A549 (cell line): ENCODE measurements at regions not wholly inside any gene's neighbourhood (a gene's known extent, or its start where the extent isn't known, plus 50 kb on each side); places are given as distances from the start of the nearest gene placed in this dataset.

Source experiments
- CTCF ChIP-seq: fragments of >200 bp; sonication (Bioruptor Twin); formaldehyde crosslinking; IDR thresholded peaks from 3 replicates; pipeline ENCODE4 v1.5.1; 2016
- EHMT2 ChIP-seq: fragments of 200-600 bp; sonication (generic); IDR thresholded peaks from 2 replicates; pipeline ENCODE4 v1.6.1; 2016; ENCODE audit warnings: antibody characterized with exemption, low read depth, mild to moderate bottlenecking, moderate library complexity
- FOSB ChIP-seq: fragments of 250-450 bp; sonication (Bioruptor Pico); IDR thresholded peaks from 2 replicates; pipeline ENCODE4 v1.5.0; 2020; ENCODE audit warnings: mild to moderate bottlenecking, moderate library complexity
- FOSL2 ChIP-seq, 2 experiments: fragments of 450-650 bp in 1 of 2; fragments of >200 bp in 1 of 2; sonication (Bioruptor Twin) in 1 of 2; formaldehyde crosslinking; IDR thresholded peaks; 2 replicates each; pipeline versions ENCODE4 v1.5.0 to v1.6.1; 2016 to 2020; ENCODE audit warnings: mild to moderate bottlenecking in 1 of 2, moderate library complexity in 1 of 2
- HDAC2 ChIP-seq: fragments of 200-600 bp; sonication (generic); IDR thresholded peaks from 2 replicates; pipeline ENCODE4 v1.6.1; 2016
- JUN ChIP-seq, 2 experiments: fragments of >200 bp; sonication (Bioruptor Twin); formaldehyde crosslinking; IDR thresholded peaks; 2 replicates in 1 of 2; 3 replicates in 1 of 2; pipeline ENCODE4 v1.6.1; 2016 to 2017
- MAZ ChIP-seq: fragments of 150-350 bp; IDR thresholded peaks from 2 replicates; pipeline ENCODE4 v1.6.1; 2014; ENCODE audit warnings: antibody characterized with exemption, low read depth, low read length, borderline replicate concordance
- PHF8 ChIP-seq: fragments of 200-600 bp; sonication (generic); IDR thresholded peaks from 2 replicates; pipeline ENCODE4 v1.6.1; 2016; ENCODE audit warnings: low read depth, mild to moderate bottlenecking, antibody characterized with exemption, moderate library complexity, borderline replicate concordance
- RAD21 ChIP-seq, 2 experiments: fragments of >200 bp in 1 of 2; sonication (Bioruptor Twin) in 1 of 2; formaldehyde crosslinking in 1 of 2; IDR thresholded peaks in 1 of 2; conservative IDR thresholded peaks in 1 of 2; 2 replicates in 1 of 2; 3 replicates in 1 of 2; pipeline ENCODE4 v1.6.1; 2012 to 2018; ENCODE audit warnings: inconsistent platforms in 1 of 2
- RCOR1 ChIP-seq: fragments of 150-350 bp; IDR thresholded peaks from 2 replicates; pipeline ENCODE4 v1.6.1; 2014; ENCODE audit warnings: antibody characterized with exemption, low read length, low read depth
- REST ChIP-seq: fragments of 200-600 bp; sonication (generic); IDR thresholded peaks from 2 replicates; pipeline ENCODE4 v1.6.1; 2016; ENCODE audit warnings: antibody characterized with exemption, mild to moderate bottlenecking, moderate library complexity
- RFX5 ChIP-seq: fragments of 450-650 bp; IDR thresholded peaks from 2 replicates; pipeline ENCODE4 v1.7.1; 2014; ENCODE audit warnings: antibody characterized with exemption, mild to moderate bottlenecking, moderate library complexity
- USF2 ChIP-seq: fragments of 450-650 bp; IDR thresholded peaks from 2 replicates; pipeline ENCODE4 v1.6.1; 2014; ENCODE audit warnings: antibody characterized with exemption

GRCh38 chr11:121722431-121723245 is 269.9 kb upstream of the SORL1-AS1 start:
- TF ChIP-seq EHMT2 (no peak), REST (no peak), CTCF (no peak), PHF8 (no peak), FOSL2 (IDR thresholded peaks at IDR 0.05) (no peak), FOSL2 (CRISPR knock-in tag; IDR thresholded peaks at IDR 0.05) (no peak), MAZ (no peak), USF2 (no peak), HDAC2 (no peak), JUN (IDR thresholded peaks at IDR 0.05) (no peak), RAD21 (conservative IDR thresholded peaks at IDR 0.05 in 1 of 2, IDR thresholded peaks at IDR 0.05 in 1 of 2) (no peak), RCOR1 (no peak), RFX5 (no peak), FOSB (CRISPR knock-in tag) (no peak)
